Upper lobe of right lung (tissue), 1 donor: ENCODE measurements at regions not wholly inside any gene's neighbourhood (a gene's known extent, or its start where the extent isn't known, plus 50 kb on each side); places are given as distances from the start of the nearest gene placed in this dataset.
"Not testable (repeated sequence)": the region's sequence is repeated elsewhere in the genome, so short reads cannot be mapped to it uniquely, and the experiment has no call there.

ENCODE experiments used
- ATAC-seq: fragments of 200-7000 bp; cut with Tn5 transposase; one replicate; pipeline ENCODE4 v1.9.1; 2020; ENCODE audit warnings: mild to moderate bottlenecking, moderate library complexity
- DNase-seq: peaks from one replicate; pipeline ENCODE4 v3.0.0-alpha.2; 2020
- H3K27ac ChIP-seq: fragments of 200-600 bp; one replicate; pipeline ENCODE4 v1.8.0; 2022
- H3K27me3 ChIP-seq: fragments of 200-600 bp; one replicate; pipeline ENCODE4 v1.8.0; 2022; ENCODE audit warnings: mild to moderate bottlenecking
- H3K36me3 ChIP-seq: fragments of 200-600 bp; one replicate; pipeline ENCODE4 v1.8.0; 2022
- H3K4me1 ChIP-seq: fragments of 200-600 bp; one replicate; pipeline ENCODE4 v1.8.0; 2022
- H3K4me3 ChIP-seq: fragments of 200-600 bp; one replicate; pipeline ENCODE4 v1.8.0; 2022; ENCODE audit warnings: mild to moderate bottlenecking
- H3K9me3 ChIP-seq: fragments of 200-600 bp; one replicate; pipeline ENCODE4 v1.8.0; 2022
- intact Hi-C: fragments of 100-400 bp; cut with DNase I; formaldehyde crosslinking; loops from one replicate; pipeline ENCODE4 v1.11.0; 2022
- donor health status: DM: no; HTN: yes; CAD: no; lungs with severe emphysema.

DNA sequence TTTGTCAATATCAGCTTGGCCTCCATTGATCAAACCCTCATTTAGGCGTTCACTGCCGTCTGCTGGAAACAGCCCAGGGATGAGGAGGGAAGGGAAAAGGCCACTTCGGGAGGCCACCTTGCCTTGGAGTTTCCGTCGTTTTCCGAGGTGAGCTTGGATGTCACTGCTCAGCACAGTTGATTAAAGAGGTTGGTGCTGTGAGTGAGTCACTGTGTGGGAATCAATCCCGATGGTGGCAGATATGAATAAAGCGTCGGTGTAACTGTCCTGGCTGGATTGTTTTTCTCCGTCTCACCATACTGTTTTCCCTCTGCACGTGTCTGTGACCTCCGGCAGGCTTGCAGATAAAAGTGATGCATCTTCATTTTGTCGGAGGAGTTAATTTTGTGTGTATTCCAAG, 148.1 kb downstream of the NPIPA7 start:
- H3K36me3 ChIP-seq, intact Hi-C loops, H3K4me3 ChIP-seq, DNase-seq, H3K4me1 ChIP-seq, ATAC-seq, H3K9me3 ChIP-seq, H3K27me3 ChIP-seq, H3K27ac ChIP-seq: not testable (repeated sequence)

GRCh38 chr16:16530744-16531143, 151.8 kb downstream of the NPIPA7 start:
- intact Hi-C loops, H3K27me3 ChIP-seq, H3K36me3 ChIP-seq, H3K4me1 ChIP-seq, H3K4me3 ChIP-seq, H3K9me3 ChIP-seq, DNase-seq, H3K27ac ChIP-seq: not testable (repeated sequence)
- peak; percentile 71 for ATAC-seq

DNA sequence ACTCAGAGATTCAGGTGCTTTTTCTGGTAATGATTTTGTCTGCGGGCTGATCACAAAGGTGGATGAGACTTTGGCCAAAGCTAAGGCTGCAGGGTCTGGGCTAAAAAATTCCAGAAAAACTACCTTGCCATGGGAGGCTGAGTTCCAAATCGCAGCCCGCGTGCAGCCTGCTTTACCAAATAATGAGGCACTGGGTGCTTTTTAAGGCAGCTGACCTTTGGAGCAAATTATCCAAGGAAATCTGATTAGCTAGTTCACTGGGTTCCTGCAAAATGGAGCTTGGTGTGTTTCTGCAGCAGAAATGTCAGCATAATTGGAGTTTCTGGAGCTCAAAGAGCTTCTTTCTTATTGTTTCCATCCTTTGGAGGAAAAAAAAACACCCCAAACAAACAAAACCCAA, 156.6 kb downstream of the NPIPA7 start:
- H3K27me3 ChIP-seq, H3K9me3 ChIP-seq, DNase-seq, H3K27ac ChIP-seq, H3K36me3 ChIP-seq, ATAC-seq, H3K4me3 ChIP-seq, intact Hi-C loops, H3K4me1 ChIP-seq: not testable (repeated sequence)

- H3K27me3 ChIP-seq, H3K4me1 ChIP-seq, ATAC-seq, intact Hi-C loops, DNase-seq, H3K36me3 ChIP-seq, H3K27ac ChIP-seq, H3K4me3 ChIP-seq, H3K9me3 ChIP-seq: not testable (repeated sequence)
Measured at GRCh38 chr16:16536151-16536550, 157.2 kb downstream of the NPIPA7 start.

- H3K27ac ChIP-seq, intact Hi-C loops, H3K9me3 ChIP-seq, H3K27me3 ChIP-seq, ATAC-seq, DNase-seq, H3K4me1 ChIP-seq, H3K36me3 ChIP-seq, H3K4me3 ChIP-seq: not testable (repeated sequence)
Measured at GRCh38 chr16:16549710-16550109, 170.8 kb downstream of the NPIPA7 start.

GRCh38 chr16:16550824-16551223, 171.9 kb downstream of the NPIPA7 start:
- ATAC-seq, H3K27me3 ChIP-seq, DNase-seq: not testable (repeated sequence)

GRCh38 chr16:16552819-16553340, 173.9 kb downstream of the NPIPA7 start:
- H3K4me3 ChIP-seq, ATAC-seq, H3K9me3 ChIP-seq, H3K4me1 ChIP-seq, H3K36me3 ChIP-seq, intact Hi-C loops, H3K27ac ChIP-seq, H3K27me3 ChIP-seq, DNase-seq: not testable (repeated sequence)

More at GRCh38 chr16:16550824-16551223, 171.9 kb downstream of the NPIPA7 start:
- intact Hi-C loops, H3K9me3 ChIP-seq, H3K27ac ChIP-seq, H3K4me3 ChIP-seq, H3K36me3 ChIP-seq, H3K4me1 ChIP-seq: not testable (repeated sequence)

DNA sequence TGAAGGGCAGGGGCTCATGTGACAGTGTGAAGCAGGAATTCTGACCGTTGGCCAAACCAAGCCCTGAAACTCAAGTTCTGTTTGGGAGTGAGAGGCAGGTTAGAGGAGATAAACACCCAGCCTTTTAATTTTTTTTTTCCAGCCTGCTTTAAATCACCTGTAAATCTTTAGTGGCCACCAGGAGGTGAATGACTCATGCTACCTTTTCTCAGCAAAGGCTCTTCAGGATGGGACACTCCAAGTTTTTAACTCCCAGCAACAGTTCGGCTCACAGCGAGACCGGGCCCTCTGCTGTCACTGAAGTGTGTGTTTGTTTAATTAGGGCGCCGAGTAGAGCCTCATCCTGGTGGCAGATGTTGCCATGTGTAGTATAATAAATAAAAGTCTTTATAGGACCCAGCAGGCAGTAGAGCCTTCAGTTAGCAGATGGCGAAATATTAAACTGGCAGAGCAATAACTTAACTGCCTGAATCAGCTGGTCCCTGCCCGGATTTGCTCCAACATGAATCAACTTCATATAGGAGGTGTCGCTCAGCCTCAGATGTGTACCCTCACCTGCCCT, 180.3 kb downstream of the NPIPA7 start:
- H3K27me3 ChIP-seq, H3K9me3 ChIP-seq, intact Hi-C loops, H3K36me3 ChIP-seq, DNase-seq, H3K4me1 ChIP-seq, H3K4me3 ChIP-seq, H3K27ac ChIP-seq, ATAC-seq: not testable (repeated sequence)

DNA sequence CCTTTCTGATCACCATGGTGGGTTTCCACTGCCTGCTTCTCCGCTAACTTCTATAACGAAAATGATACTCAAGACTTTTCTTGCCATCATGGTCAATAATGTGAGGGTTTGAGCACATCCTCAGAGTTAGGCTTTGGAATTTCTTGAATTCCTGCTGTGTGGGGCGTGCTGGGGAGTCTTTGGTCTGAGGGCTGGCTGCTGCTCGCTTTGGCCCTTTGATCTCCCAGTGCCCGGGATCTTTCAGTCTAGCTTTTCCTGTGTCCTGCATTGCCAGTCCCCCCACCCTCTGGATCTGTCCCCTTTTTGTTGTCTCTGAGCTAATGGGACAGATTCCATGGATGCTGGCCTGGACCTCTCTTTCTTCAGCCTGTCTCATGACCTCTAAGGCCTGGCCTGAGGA, 182.6 kb downstream of the NPIPA7 start:
- intact Hi-C loops, ATAC-seq: not testable (repeated sequence)

DNA sequence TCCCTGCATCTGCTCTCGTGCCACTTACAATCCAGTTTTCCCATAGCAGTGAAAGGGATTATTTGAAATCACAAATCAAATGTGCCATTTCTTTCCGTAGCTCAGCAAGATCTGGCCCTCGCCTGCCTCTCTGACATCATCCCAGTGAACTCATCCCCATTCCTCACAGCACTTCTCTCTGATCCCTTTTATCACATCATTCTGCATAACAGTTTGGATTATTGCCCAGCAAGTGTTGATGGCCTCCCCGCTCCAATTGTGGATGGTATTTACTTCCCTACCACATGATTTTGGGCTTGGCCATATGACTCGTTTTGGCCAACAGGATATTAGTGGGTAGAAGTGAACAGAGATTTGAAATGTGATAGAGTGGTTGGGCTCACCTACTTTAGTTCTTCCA, 185.0 kb downstream of the NPIPA7 start:
- H3K9me3 ChIP-seq, DNase-seq, H3K4me3 ChIP-seq, H3K36me3 ChIP-seq, H3K27me3 ChIP-seq, ATAC-seq, H3K27ac ChIP-seq, intact Hi-C loops, H3K4me1 ChIP-seq: not testable (repeated sequence)

More for the DNA sequence above, 182.6 kb downstream of the NPIPA7 start:
- H3K27ac ChIP-seq, DNase-seq, H3K4me1 ChIP-seq, H3K4me3 ChIP-seq, H3K27me3 ChIP-seq, H3K36me3 ChIP-seq, H3K9me3 ChIP-seq: not testable (repeated sequence)

DNA sequence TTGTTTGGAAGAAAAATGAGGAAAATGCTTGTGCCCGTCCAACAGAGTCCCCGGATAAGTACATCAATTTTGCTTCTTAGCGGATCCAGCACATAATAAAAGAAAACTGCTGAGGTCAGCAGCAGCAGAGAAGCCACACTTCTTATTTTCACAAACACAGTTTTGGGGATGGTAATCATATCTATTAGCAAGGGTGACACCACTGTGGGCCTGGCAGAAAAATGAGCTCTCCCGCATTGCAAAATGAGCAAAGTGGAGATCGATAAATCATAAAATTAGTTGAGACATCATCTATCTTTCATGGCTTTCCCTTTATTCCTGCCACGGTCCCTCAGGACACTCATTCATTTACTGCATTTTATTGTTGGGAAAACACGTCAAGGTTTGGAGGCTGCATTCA, 186.4 kb downstream of the NPIPA7 start:
- H3K9me3 ChIP-seq, intact Hi-C loops, ATAC-seq, H3K27me3 ChIP-seq, H3K27ac ChIP-seq, H3K4me3 ChIP-seq, H3K4me1 ChIP-seq, DNase-seq, H3K36me3 ChIP-seq: not testable (repeated sequence)

GRCh38 chr16:16570055-16570454, 191.1 kb downstream of the NPIPA7 start:
- H3K9me3 ChIP-seq, H3K36me3 ChIP-seq, H3K4me3 ChIP-seq, intact Hi-C loops, H3K27me3 ChIP-seq, DNase-seq, H3K4me1 ChIP-seq, H3K27ac ChIP-seq, ATAC-seq: not testable (repeated sequence)

- DNase-seq, intact Hi-C loops, ATAC-seq: not testable (repeated sequence)
Measured at GRCh38 chr16:16570874-16571273, 191.9 kb downstream of the NPIPA7 start.

DNA sequence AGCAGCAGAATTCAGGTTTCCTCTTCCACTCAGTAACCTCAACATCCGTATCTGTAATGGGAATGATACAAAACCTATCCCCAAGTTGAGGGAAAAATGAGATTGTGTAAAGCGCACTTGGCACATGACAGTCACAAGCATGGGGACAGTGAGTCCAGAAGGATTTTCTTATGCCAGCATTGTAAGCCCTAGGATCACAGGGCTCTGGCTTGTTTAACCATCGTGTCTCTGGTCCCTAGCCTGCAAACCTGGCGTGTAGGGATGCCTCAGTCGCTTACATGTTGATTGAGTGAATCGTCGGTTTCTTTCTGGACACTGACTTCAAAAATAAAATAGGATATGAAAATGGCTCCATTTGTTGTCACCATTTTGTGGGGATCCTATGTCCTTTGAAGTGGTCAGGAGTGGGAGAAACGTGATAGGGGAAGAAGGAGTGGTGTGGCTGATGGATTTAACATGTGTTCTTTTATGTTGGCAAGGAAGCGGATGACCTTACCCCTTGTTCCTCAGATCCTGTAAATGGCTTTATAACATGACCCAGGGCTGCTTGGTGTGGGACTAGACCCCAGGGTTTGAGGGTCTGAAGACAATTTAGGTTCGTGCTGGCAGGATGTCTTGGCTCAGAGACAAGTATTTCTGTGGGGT, 193.3 kb downstream of the NPIPA7 start:
- H3K4me1 ChIP-seq, H3K27me3 ChIP-seq, H3K4me3 ChIP-seq, H3K9me3 ChIP-seq, DNase-seq, intact Hi-C loops, ATAC-seq, H3K27ac ChIP-seq, H3K36me3 ChIP-seq: not testable (repeated sequence)

More at GRCh38 chr16:16570874-16571273, 191.9 kb downstream of the NPIPA7 start:
- not testable (repeated sequence) for H3K27me3 ChIP-seq, H3K27ac ChIP-seq, H3K9me3 ChIP-seq, H3K4me1 ChIP-seq, H3K4me3 ChIP-seq, H3K36me3 ChIP-seq
